HCT116 (cell line): ENCODE measurements at regions not wholly inside any gene's neighbourhood (a gene's known extent, or its start where the extent isn't known, plus 50 kb on each side); places are given as distances from the start of the nearest gene placed in this dataset.

Experiments
- CTCF ChIP-seq, 3 experiments: fragments of 200-600 bp in 1 of 3; sonication (generic) in 1 of 3; IDR thresholded peaks in 2 of 3; conservative IDR thresholded peaks in 1 of 3; 2 replicates each; pipeline ENCODE4 v1.5.1; 2012 to 2017; ENCODE audit warnings: low read depth in 2 of 3, low read length in 2 of 3, antibody characterized with exemption in 1 of 3, borderline replicate concordance in 1 of 3, control low read depth in 1 of 3, mild to moderate bottlenecking in 1 of 3, mixed read lengths in 1 of 3, mixed run types in 1 of 3, moderate library complexity in 1 of 3; ENCODE audit not compliant: insufficient read depth in 1 of 3
- EGR1 ChIP-seq: IDR thresholded peaks from 2 replicates; pipeline ENCODE4 v1.6.1; 2012; ENCODE audit warnings: low read depth
- MAX ChIP-seq: IDR thresholded peaks from 2 replicates; pipeline ENCODE4 v1.6.1; 2012
- POLR2A ChIP-seq: IDR thresholded peaks from 2 replicates; pipeline ENCODE4 v1.7.0; 2011; ENCODE audit warnings: borderline replicate concordance; ENCODE audit not compliant: insufficient read depth, insufficient read length; ENCODE audit errors: extremely low read depth
- RAD21 ChIP-seq: IDR thresholded peaks from 2 replicates; pipeline ENCODE4 v1.6.1; 2012; ENCODE audit warnings: low read depth, mild to moderate bottlenecking
- SIN3A ChIP-seq: IDR thresholded peaks from 2 replicates; pipeline ENCODE4 v1.6.1; 2012; ENCODE audit warnings: low read depth
- SP1 ChIP-seq: IDR thresholded peaks from 2 replicates; pipeline ENCODE4 v1.6.1; 2012; ENCODE audit warnings: low read depth
- TCF7L2 ChIP-seq: IDR thresholded peaks from 2 replicates; pipeline ENCODE4 v1.7.0; 2011; ENCODE audit warnings: borderline replicate concordance, inconsistent platforms; ENCODE audit not compliant: insufficient read depth, insufficient read length; ENCODE audit errors: extremely low read depth
- ZFX ChIP-seq: fragments of 450-650 bp; IDR thresholded peaks from 2 replicates; pipeline ENCODE4 v1.6.1; 2017

- no peak for TF ChIP-seq EGR1
- no peak for TF ChIP-seq SIN3A
- TF ChIP-seq CTCF (IDR thresholded peaks at IDR 0.05 in 2 of 3, conservative IDR thresholded peaks at IDR 0.05 in 1 of 3; ENCODE audit: borderline replicate concordance in 1 of 3, insufficient read depth in 1 of 3, low read depth in 2 of 3, low read length in 2 of 3): no peak
- TF ChIP-seq POLR2A: no peak
- TF ChIP-seq MAX: no peak
- TF ChIP-seq SP1: no peak
- TF ChIP-seq ZFX: no peak
- TF ChIP-seq RAD21: no peak
- TF ChIP-seq TCF7L2: no peak
These were observed 84.5 kb upstream of the IRS2 start for GRCh38 chr13:109870696-109871370.
